Body of pancreas (tissue), 4 donors: ENCODE measurements at regions not wholly inside any gene's neighbourhood (a gene's known extent, or its start where the extent isn't known, plus 50 kb on each side); places are given as distances from the start of the nearest gene placed in this dataset.

Experiments
- ATAC-seq: fragments of 150-250 bp; one replicate; pipeline ENCODE4 v1.9.1; 2016
- DNase-seq, 4 donors: peaks; one replicate each; pipeline ENCODE4 v3.0.0-alpha.2; 2019
- H3K27ac ChIP-seq, 4 donors: fragments of 200-600 bp; sonication (generic); 1 replicate in 3 of 4; 2 replicates in 1 of 4; pipeline versions ENCODE4 v1.5.1 to v1.6.1; 2016 to 2019; ENCODE audit warnings: mild to moderate bottlenecking in 1 of 4, mixed read lengths in 1 of 4, moderate library complexity in 1 of 4
- H3K27me3 ChIP-seq, 2 donors: fragments of 200-600 bp; sonication (generic); one replicate each; pipeline ENCODE4 v1.6.0; 2016; ENCODE audit warnings: mild to moderate bottlenecking in 1 of 2
- H3K36me3 ChIP-seq, 2 donors: fragments of 200-600 bp; sonication (generic); replicated peaks in 1 of 2; 2 replicates each; pipeline ENCODE4 v1.5.1; 2016; ENCODE audit warnings: low read depth in 2 of 2; ENCODE audit not compliant: insufficient read depth in 1 of 2
- H3K4me1 ChIP-seq: fragments of 200-600 bp; sonication (generic); one replicate; pipeline ENCODE4 v1.6.0; 2016
- H3K4me3 ChIP-seq, 2 donors: fragments of 200-600 bp; sonication (generic); 1 replicate in 1 of 2; 2 replicates in 1 of 2; pipeline ENCODE4 v1.5.1; 2016 to 2019
- H3K9me3 ChIP-seq, 3 donors: fragments of 200-600 bp; sonication (generic); 1 replicate in 2 of 3; 2 replicates in 1 of 3; pipeline ENCODE4 v1.5.1; 2016
- CTCF ChIP-seq, 7 experiments: fragments of 450-650 bp in 4 of 7; fragments of 200-600 bp in 3 of 7; sonication (generic) in 3 of 7; IDR thresholded peaks; one replicate each; pipeline ENCODE4 v1.5.1; 2016 to 2019; ENCODE audit warnings: antibody characterized with exemption in 7 of 7
- POLR2A ChIP-seq, 3 donors: fragments of 450-650 bp; IDR thresholded peaks; one replicate each; pipeline ENCODE4 v1.6.1; 2016; ENCODE audit warnings: antibody characterized with exemption in 3 of 3, mild to moderate bottlenecking in 2 of 3
- WGBS, 2 donors: methylation state at CpG; one replicate each; pipeline ENCODE4 v1.1.5; 2017; 5-methylcytosine and 5-hydroxymethylcytosine counted together
- intact Hi-C: fragments of 100-400 bp; cut with DNase I; formaldehyde crosslinking; loops from one replicate; pipeline ENCODE4 v1.15.1; 2023

- ATAC-seq (no peak), DNase-seq (no peak)
- Histone ChIP-seq H3K27ac (no peak overlapping the region), H3K9me3 (no peaks in the 10 kb centered on the region), H3K4me3 (no peak overlapping the region), H3K27me3 (no peaks in the 10 kb centered on the region), H3K36me3 (no peaks in the 10 kb centered on the region), H3K4me1 (no peaks in the 10 kb centered on the region)
- TF ChIP-seq CTCF (IDR thresholded peaks at IDR 0.05) (no peak), POLR2A (IDR thresholded peaks at IDR 0.05) (no peak)
- intact Hi-C loops, result no loop called here
- 78 to 83% methylated on average over 16 to 17 of the region's 17 CpGs for WGBS, 2 donors
Measured at GRCh38 chr2:62426154-62426912, 79.7 kb downstream of the TMEM17 start.

- ATAC-seq, result no peak
- H3K36me3 ChIP-seq, result no peaks in the 10 kb centered on the region
- DNase-seq, result no peak
- no peaks in the 10 kb centered on the region for H3K4me1 ChIP-seq
- H3K4me3 ChIP-seq, result no peak overlapping the region
- no peaks in the 10 kb centered on the region for H3K27me3 ChIP-seq
- intact Hi-C loops, result no loop called here
- no peak overlapping the region for H3K27ac ChIP-seq
- WGBS, 2 donors, result 70 to 76% methylated on average over 5 of the region's 5 CpGs
- H3K9me3 ChIP-seq, result no peaks in the 10 kb centered on the region
- no peak for TF ChIP-seq CTCF (IDR thresholded peaks at IDR 0.05)
- no peak for TF ChIP-seq POLR2A (IDR thresholded peaks at IDR 0.05)
Measured at GRCh38 chr2:62425684-62426083, 80.3 kb downstream of the TMEM17 start.

- Histone ChIP-seq H3K27me3 (no peaks in the 10 kb centered on the region), H3K4me1 (no peaks in the 10 kb centered on the region), H3K4me3 (no peak overlapping the region), H3K36me3 (no peaks in the 10 kb centered on the region), H3K9me3 (no peaks in the 10 kb centered on the region), H3K27ac (no peak overlapping the region)
- intact Hi-C loops, result no loop called here
- TF ChIP-seq POLR2A (IDR thresholded peaks at IDR 0.05) (no peak), CTCF (IDR thresholded peaks at IDR 0.05) (no peak)
- ATAC-seq (no peak), DNase-seq (no peak)
- WGBS, 2 donors, result 72 to 73% methylated on average over 6 of the region's 6 CpGs
Measured at GRCh38 chr2:62424899-62425298, 81.1 kb downstream of the TMEM17 start.

GRCh38 chr2:62423883-62424458 is 82.0 kb downstream of the TMEM17 start:
- intact Hi-C loops, result no loop called here
- WGBS, 2 donors, result 83 to 85% methylated on average over 3 of the region's 3 CpGs
- Histone ChIP-seq H3K36me3 (no peaks in the 10 kb centered on the region), H3K9me3 (no peaks in the 10 kb centered on the region), H3K27me3 (no peaks in the 10 kb centered on the region), H3K27ac (no peak overlapping the region), H3K4me3 (no peak overlapping the region), H3K4me1 (no peaks in the 10 kb centered on the region)
- no peak for TF ChIP-seq POLR2A (IDR thresholded peaks at IDR 0.05)
- no peak for TF ChIP-seq CTCF (IDR thresholded peaks at IDR 0.05)
- DNase-seq (no peak), ATAC-seq (no peak)

- DNase-seq (no peak), ATAC-seq (no peak)
- H3K9me3 ChIP-seq, result no peaks in the 10 kb centered on the region
- no peak overlapping the region for H3K27ac ChIP-seq
- H3K36me3 ChIP-seq, result no peaks in the 10 kb centered on the region
- no peaks in the 10 kb centered on the region for H3K27me3 ChIP-seq
- no peak for TF ChIP-seq CTCF (IDR thresholded peaks at IDR 0.05)
- no peak for TF ChIP-seq POLR2A (IDR thresholded peaks at IDR 0.05)
- no peaks in the 10 kb centered on the region for H3K4me1 ChIP-seq
- no peak overlapping the region for H3K4me3 ChIP-seq
- intact Hi-C loops, result no loop called here
- 57 to 76% methylated on average over 6 of the region's 6 CpGs for WGBS, 2 donors
Measured at GRCh38 chr2:62423235-62423634, 82.8 kb downstream of the TMEM17 start.
